ENCODE measurements at regions not wholly inside any gene's neighbourhood (a gene's known extent, or its start where the extent isn't known, plus 50 kb on each side); places are given as distances from the start of the nearest gene placed in this dataset.

GRCh38 chr4:124331781-124332180 is 380.8 kb downstream of the ANKRD50 start:
- TF ChIP-seq CTCF (IDR thresholded peaks at IDR 0.05; ENCODE audit: insufficient read depth, low read depth, low read length) (no peak), EZH2 (IDR thresholded peaks at IDR 0.05; ENCODE audit: insufficient read depth, low read length) (no peak)
